ENCODE measurements at regions not wholly inside any gene's neighbourhood (a gene's known extent, or its start where the extent isn't known, plus 50 kb on each side); places are given as distances from the start of the nearest gene placed in this dataset.

- WGBS, 2 donors = 55 to 67% methylated on average over 1 to 4 of the region's 4 CpGs
- Histone ChIP-seq H3K4me3 (no peak overlapping the region), H3K27me3 (no peaks in the 10 kb centered on the region), H3K4me1 (no peaks in the 10 kb centered on the region), H3K27ac (no peak overlapping the region), H3K36me3 (no peaks in the 10 kb centered on the region), H3K9me3 (peaks cover 0 to 55% (median 6%) of the 10 kb centered on the region in 4 donors)
- no peak for DNase-seq
- ATAC-seq (ENCODE audit: low FRiP score in 2 of 2) = no peak
- TF ChIP-seq EP300 (IDR thresholded peaks at IDR 0.05) = no peak
- no peak for TF ChIP-seq POLR2AphosphoS5 (IDR thresholded peaks at IDR 0.05)
- TF ChIP-seq CTCF (IDR thresholded peaks at IDR 0.05) = no peak
- TF ChIP-seq POLR2A (IDR thresholded peaks at IDR 0.05) = no peak
Measured at GRCh38 chr16:35685085-35685484, 2225.7 kb downstream of the TP53TG3F start.

GRCh38 chr16:35686595-35686994 lies 2227.2 kb downstream of the TP53TG3F start:
- WGBS, 2 donors = 93% methylated on average over 3 of the region's 3 CpGs
- Histone ChIP-seq H3K36me3 (no peaks in the 10 kb centered on the region), H3K4me1 (no peaks in the 10 kb centered on the region), H3K27ac (no peak overlapping the region), H3K9me3 (peaks cover 0 to 70% (median 6%) of the 10 kb centered on the region in 4 donors), H3K4me3 (no peak overlapping the region), H3K27me3 (no peaks in the 10 kb centered on the region)
- TF ChIP-seq CTCF (IDR thresholded peaks at IDR 0.05) = no peak
- no peak for TF ChIP-seq EP300 (IDR thresholded peaks at IDR 0.05)
- TF ChIP-seq POLR2A (IDR thresholded peaks at IDR 0.05) = no peak
- TF ChIP-seq POLR2AphosphoS5 (IDR thresholded peaks at IDR 0.05) = no peak
- no peak for ATAC-seq (ENCODE audit: low FRiP score in 2 of 2)
- DNase-seq = no peak

GRCh38 chr16:35687071-35687470 lies 2227.7 kb downstream of the TP53TG3F start:
- DNase-seq (no peak), ATAC-seq (ENCODE audit: low FRiP score in 2 of 2) (no peak)
- Histone ChIP-seq H3K9me3 (peaks cover 0 to 75% (median 6%) of the 10 kb centered on the region in 4 donors), H3K27me3 (no peaks in the 10 kb centered on the region), H3K36me3 (no peaks in the 10 kb centered on the region), H3K27ac (no peak overlapping the region), H3K4me3 (no peak overlapping the region), H3K4me1 (no peaks in the 10 kb centered on the region)
- WGBS, 2 donors = 58 to 59% methylated on average over 4 to 7 of the region's 7 CpGs
- no peak for TF ChIP-seq POLR2AphosphoS5 (IDR thresholded peaks at IDR 0.05)
- TF ChIP-seq EP300 (IDR thresholded peaks at IDR 0.05) = no peak
- TF ChIP-seq CTCF (IDR thresholded peaks at IDR 0.05) = no peak
- no peak for TF ChIP-seq POLR2A (IDR thresholded peaks at IDR 0.05)

- Histone ChIP-seq H3K36me3 (no peaks in the 10 kb centered on the region), H3K9me3 (peaks cover 0 to 76% (median 6%) of the 10 kb centered on the region in 4 donors), H3K27me3 (no peaks in the 10 kb centered on the region), H3K27ac (no peak overlapping the region), H3K4me1 (no peaks in the 10 kb centered on the region), H3K4me3 (no peak overlapping the region)
- DNase-seq (no peak), ATAC-seq (ENCODE audit: low FRiP score in 2 of 2) (no peak)
- 40 to 48% methylated on average over 5 of the region's 5 CpGs for WGBS, 2 donors
- TF ChIP-seq POLR2A (IDR thresholded peaks at IDR 0.05) (no peak), POLR2AphosphoS5 (IDR thresholded peaks at IDR 0.05) (no peak), EP300 (IDR thresholded peaks at IDR 0.05) (no peak), CTCF (IDR thresholded peaks at IDR 0.05) (no peak)
Measured at GRCh38 chr16:35687781-35688180, 2228.4 kb downstream of the TP53TG3F start.

- 73 to 84% methylated on average over 7 of the region's 7 CpGs for WGBS, 2 donors
- H3K9me3 ChIP-seq = peaks cover 0 to 82% (median 6%) of the 10 kb centered on the region in 4 donors
Measured at GRCh38 chr16:35689764-35690163, 2230.4 kb downstream of the TP53TG3F start.

More at GRCh38 chr16:35689764-35690163, 2230.4 kb downstream of the TP53TG3F start:
- Histone ChIP-seq H3K27me3 (no peaks in the 10 kb centered on the region), H3K4me1 (no peaks in the 10 kb centered on the region), H3K4me3 (no peak overlapping the region), H3K36me3 (no peaks in the 10 kb centered on the region), H3K27ac (no peak overlapping the region)
- ATAC-seq (ENCODE audit: low FRiP score in 2 of 2) (no peak), DNase-seq (no peak)
- TF ChIP-seq POLR2A (IDR thresholded peaks at IDR 0.05) (no peak), CTCF (IDR thresholded peaks at IDR 0.05) (no peak), EP300 (IDR thresholded peaks at IDR 0.05) (no peak), POLR2AphosphoS5 (IDR thresholded peaks at IDR 0.05) (no peak)
